ENCODE measurements at regions not wholly inside any gene's neighbourhood (a gene's known extent, or its start where the extent isn't known, plus 50 kb on each side); places are given as distances from the start of the nearest gene placed in this dataset.

- Histone ChIP-seq H3K9me3 (ENCODE audit: insufficient read depth, low read depth, low read length) (no peaks in the 10 kb centered on the region), H3K36me3 (ENCODE audit: insufficient read depth, low read length) (no peaks in the 10 kb centered on the region), H3K27ac (ENCODE audit: low read depth, low read length) (no peak overlapping the region), H3K4me1 (ENCODE audit: insufficient read depth, low read length) (peaks cover 23% of the 10 kb centered on the region), H3K27me3 (ENCODE audit: insufficient read depth, low read length) (no peaks in the 10 kb centered on the region), H3K9ac (ENCODE audit: low read depth, low read length) (no peak overlapping the region), H3K4me3 (ENCODE audit: low read length) (no peak overlapping the region)
- WGBS: 76% methylated on average over 8 of the region's 8 CpGs
Measured at GRCh38 chr7:68684246-68684839, 913.9 kb upstream of the AUTS2 start.

GRCh38 chr7:68684996-68685395 is 913.3 kb upstream of the AUTS2 start:
- Histone ChIP-seq H3K9me3 (ENCODE audit: insufficient read depth, low read depth, low read length) (no peaks in the 10 kb centered on the region), H3K27ac (ENCODE audit: low read depth, low read length) (no peak overlapping the region), H3K4me3 (ENCODE audit: low read length) (no peak overlapping the region), H3K4me1 (ENCODE audit: insufficient read depth, low read length) (peaks cover 23% of the 10 kb centered on the region), H3K36me3 (ENCODE audit: insufficient read depth, low read length) (no peaks in the 10 kb centered on the region), H3K9ac (ENCODE audit: low read depth, low read length) (no peak overlapping the region), H3K27me3 (ENCODE audit: insufficient read depth, low read length) (no peaks in the 10 kb centered on the region)
- WGBS: 95% methylated on average over 7 of the region's 7 CpGs

GRCh38 chr7:68688416-68689086 is 909.7 kb upstream of the AUTS2 start:
- H3K4me3 ChIP-seq (ENCODE audit: low read length): no peak overlapping the region
- no peaks in the 10 kb centered on the region for H3K27me3 ChIP-seq (ENCODE audit: insufficient read depth, low read length)
- H3K4me1 ChIP-seq (ENCODE audit: insufficient read depth, low read length): peaks cover 23% of the 10 kb centered on the region
- no peak overlapping the region for H3K9ac ChIP-seq (ENCODE audit: low read depth, low read length)
- H3K9me3 ChIP-seq (ENCODE audit: insufficient read depth, low read depth, low read length): peaks cover 3% of the 10 kb centered on the region; the same call in 1 of the 2 replicates
- H3K36me3 ChIP-seq (ENCODE audit: insufficient read depth, low read length): no peaks in the 10 kb centered on the region
- H3K27ac ChIP-seq (ENCODE audit: low read depth, low read length): no peak overlapping the region
- WGBS: 54% methylated on average over 8 of the region's 8 CpGs

GRCh38 chr7:68689087-68689433 is 909.2 kb upstream of the AUTS2 start:
- H3K4me3 ChIP-seq (ENCODE audit: low read length): no peak overlapping the region
- no peak overlapping the region for H3K9ac ChIP-seq (ENCODE audit: low read depth, low read length)
- peaks cover 23% of the 10 kb centered on the region for H3K4me1 ChIP-seq (ENCODE audit: insufficient read depth, low read length)
- H3K36me3 ChIP-seq (ENCODE audit: insufficient read depth, low read length): no peaks in the 10 kb centered on the region
- no peaks in the 10 kb centered on the region for H3K27me3 ChIP-seq (ENCODE audit: insufficient read depth, low read length)
- WGBS: 89% methylated on average over 5 of the region's 5 CpGs
- H3K27ac ChIP-seq (ENCODE audit: low read depth, low read length): no peak overlapping the region
- H3K9me3 ChIP-seq (ENCODE audit: insufficient read depth, low read depth, low read length): peaks cover 3% of the 10 kb centered on the region; the same call in 1 of the 2 replicates

- H3K9me3 ChIP-seq (ENCODE audit: insufficient read depth, low read depth, low read length): peaks cover 3% of the 10 kb centered on the region; the same call in 1 of the 2 replicates
- no peak overlapping the region for H3K9ac ChIP-seq (ENCODE audit: low read depth, low read length)
- no peak overlapping the region for H3K27ac ChIP-seq (ENCODE audit: low read depth, low read length)
- 91% methylated on average over 12 of the region's 12 CpGs for WGBS
- H3K36me3 ChIP-seq (ENCODE audit: insufficient read depth, low read length): no peaks in the 10 kb centered on the region
- peaks cover 11% of the 10 kb centered on the region for H3K4me1 ChIP-seq (ENCODE audit: insufficient read depth, low read length)
- H3K27me3 ChIP-seq (ENCODE audit: insufficient read depth, low read length): no peaks in the 10 kb centered on the region
- no peak overlapping the region for H3K4me3 ChIP-seq (ENCODE audit: low read length)
Measured at GRCh38 chr7:68691261-68692216, 906.7 kb upstream of the AUTS2 start.

GRCh38 chr7:68692511-68692910 is 905.8 kb upstream of the AUTS2 start:
- no peak overlapping the region for H3K4me3 ChIP-seq (ENCODE audit: low read length)
- 96% methylated on average over 3 of the region's 4 CpGs for WGBS
- no peak overlapping the region for H3K9ac ChIP-seq (ENCODE audit: low read depth, low read length)
- H3K9me3 ChIP-seq (ENCODE audit: insufficient read depth, low read depth, low read length): peaks cover 3% of the 10 kb centered on the region; the same call in 1 of the 2 replicates
- H3K4me1 ChIP-seq (ENCODE audit: insufficient read depth, low read length): peaks cover 11% of the 10 kb centered on the region
- H3K27me3 ChIP-seq (ENCODE audit: insufficient read depth, low read length): no peaks in the 10 kb centered on the region
- no peak overlapping the region for H3K27ac ChIP-seq (ENCODE audit: low read depth, low read length)
- H3K36me3 ChIP-seq (ENCODE audit: insufficient read depth, low read length): no peaks in the 10 kb centered on the region

GRCh38 chr7:68694656-68695055 is 903.6 kb upstream of the AUTS2 start:
- WGBS: 83% methylated on average over 1 of the region's 1 CpG
- no peak overlapping the region for H3K9ac ChIP-seq (ENCODE audit: low read depth, low read length)
- H3K4me3 ChIP-seq (ENCODE audit: low read length): no peak overlapping the region

GRCh38 chr7:68697796-68698280 is 900.4 kb upstream of the AUTS2 start:
- H3K27ac ChIP-seq (ENCODE audit: low read depth, low read length): no peak overlapping the region
- no peak overlapping the region for H3K9ac ChIP-seq (ENCODE audit: low read depth, low read length)
- no peaks in the 10 kb centered on the region for H3K27me3 ChIP-seq (ENCODE audit: insufficient read depth, low read length)
- 0 out of 2 replicates have a peak, but pooled peaks cover 3% of the 10 kb centered on the region for H3K4me1 ChIP-seq (ENCODE audit: insufficient read depth, low read length)
- peaks cover 3% of the 10 kb centered on the region; the same call in 1 of the 2 replicates for H3K9me3 ChIP-seq (ENCODE audit: insufficient read depth, low read depth, low read length)
- H3K36me3 ChIP-seq (ENCODE audit: insufficient read depth, low read length): no peaks in the 10 kb centered on the region
- no peak overlapping the region for H3K4me3 ChIP-seq (ENCODE audit: low read length)
- WGBS: 80% methylated on average over 7 of the region's 7 CpGs

More at GRCh38 chr7:68694656-68695055, 903.6 kb upstream of the AUTS2 start:
- 0 out of 2 replicates have a peak, but pooled peaks cover 3% of the 10 kb centered on the region for H3K4me1 ChIP-seq (ENCODE audit: insufficient read depth, low read length)
- no peaks in the 10 kb centered on the region for H3K27me3 ChIP-seq (ENCODE audit: insufficient read depth, low read length)
- peaks cover 3% of the 10 kb centered on the region; the same call in 1 of the 2 replicates for H3K9me3 ChIP-seq (ENCODE audit: insufficient read depth, low read depth, low read length)
- H3K27ac ChIP-seq (ENCODE audit: low read depth, low read length): no peak overlapping the region
- H3K36me3 ChIP-seq (ENCODE audit: insufficient read depth, low read length): no peaks in the 10 kb centered on the region

- Histone ChIP-seq H3K27me3 (ENCODE audit: insufficient read depth, low read length) (no peaks in the 10 kb centered on the region), H3K9ac (ENCODE audit: low read depth, low read length) (no peak overlapping the region), H3K4me3 (ENCODE audit: low read length) (no peak overlapping the region), H3K27ac (ENCODE audit: low read depth, low read length) (no peak overlapping the region), H3K4me1 (ENCODE audit: insufficient read depth, low read length) (0 out of 2 replicates have a peak, but pooled peaks cover 3% of the 10 kb centered on the region), H3K9me3 (ENCODE audit: insufficient read depth, low read depth, low read length) (no peaks in the 10 kb centered on the region), H3K36me3 (ENCODE audit: insufficient read depth, low read length) (no peaks in the 10 kb centered on the region)
- 60% methylated on average over 6 of the region's 6 CpGs for WGBS
Measured at GRCh38 chr7:68699090-68699711, 899.1 kb upstream of the AUTS2 start.

GRCh38 chr7:68700414-68700813 is 897.9 kb upstream of the AUTS2 start:
- H3K4me1 ChIP-seq (ENCODE audit: insufficient read depth, low read length): 0 out of 2 replicates have a peak, but pooled peaks cover 3% of the 10 kb centered on the region
- no peak overlapping the region for H3K9ac ChIP-seq (ENCODE audit: low read depth, low read length)
- no peaks in the 10 kb centered on the region for H3K27me3 ChIP-seq (ENCODE audit: insufficient read depth, low read length)
- H3K4me3 ChIP-seq (ENCODE audit: low read length): no peak overlapping the region
- H3K27ac ChIP-seq (ENCODE audit: low read depth, low read length): no peak overlapping the region
- 93% methylated on average over 3 of the region's 3 CpGs for WGBS
- no peaks in the 10 kb centered on the region for H3K9me3 ChIP-seq (ENCODE audit: insufficient read depth, low read depth, low read length)
- no peaks in the 10 kb centered on the region for H3K36me3 ChIP-seq (ENCODE audit: insufficient read depth, low read length)
